Tongue (tissue), 1 donor: ENCODE measurements at regions not wholly inside any gene's neighbourhood (a gene's known extent, or its start where the extent isn't known, plus 50 kb on each side); places are given as distances from the start of the nearest gene placed in this dataset.

Experiments
- DNase-seq: peaks from one replicate; pipeline ENCODE4 v3.0.0-alpha.2; 2015

- DNase-seq, result no peak
These were observed 130.5 kb upstream of the SPRED2 start for GRCh38 chr2:65562890-65563289.

- no peak for DNase-seq
These were observed 126.3 kb upstream of the SPRED2 start for GRCh38 chr2:65558743-65559142.

GRCh38 chr2:65557616-65558573, 125.5 kb upstream of the SPRED2 start:
- no peak for DNase-seq

- DNase-seq, result no peak
These were observed 122.6 kb upstream of the SPRED2 start for GRCh38 chr2:65554765-65555591.

GRCh38 chr2:65553504-65554074, 121.2 kb upstream of the SPRED2 start:
- DNase-seq, result no peak

GRCh38 chr2:65551528-65551927, 119.1 kb upstream of the SPRED2 start:
- DNase-seq, result no peak

GRCh38 chr2:65550246-65550645, 117.8 kb upstream of the SPRED2 start:
- no peak for DNase-seq

- no peak for DNase-seq
These were observed 117.2 kb upstream of the SPRED2 start for GRCh38 chr2:65549631-65550030.

- DNase-seq, result no peak
These were observed 116.8 kb upstream of the SPRED2 start for GRCh38 chr2:65549257-65549627.

- no peak for DNase-seq
These were observed 116.3 kb upstream of the SPRED2 start for GRCh38 chr2:65548576-65549256.

- no peak for DNase-seq
These were observed 115.7 kb upstream of the SPRED2 start for GRCh38 chr2:65548064-65548463.

GRCh38 chr2:65545837-65546805, 113.7 kb upstream of the SPRED2 start:
- no peak for DNase-seq

- DNase-seq, result no peak
These were observed 109.4 kb upstream of the SPRED2 start for GRCh38 chr2:65541773-65542172.

GRCh38 chr2:65539633-65540032, 107.2 kb upstream of the SPRED2 start:
- DNase-seq, result peak; percentile 35

- no peak for DNase-seq
These were observed 105.4 kb upstream of the SPRED2 start for GRCh38 chr2:65537651-65538385.

GRCh38 chr2:65536596-65536995, 104.2 kb upstream of the SPRED2 start:
- DNase-seq, result no peak

- DNase-seq, result no peak
These were observed 100.5 kb upstream of the SPRED2 start for GRCh38 chr2:65532937-65533336.

GRCh38 chr2:65532326-65532725, 99.9 kb upstream of the SPRED2 start:
- DNase-seq, result no peak

- no peak for DNase-seq
These were observed 98.3 kb upstream of the SPRED2 start for GRCh38 chr2:65530547-65531320.

GRCh38 chr2:65529419-65529818, 97.0 kb upstream of the SPRED2 start:
- DNase-seq, result no peak
